ENCODE measurements at regions not wholly inside any gene's neighbourhood (a gene's known extent, or its start where the extent isn't known, plus 50 kb on each side); places are given as distances from the start of the nearest gene placed in this dataset.

DNA sequence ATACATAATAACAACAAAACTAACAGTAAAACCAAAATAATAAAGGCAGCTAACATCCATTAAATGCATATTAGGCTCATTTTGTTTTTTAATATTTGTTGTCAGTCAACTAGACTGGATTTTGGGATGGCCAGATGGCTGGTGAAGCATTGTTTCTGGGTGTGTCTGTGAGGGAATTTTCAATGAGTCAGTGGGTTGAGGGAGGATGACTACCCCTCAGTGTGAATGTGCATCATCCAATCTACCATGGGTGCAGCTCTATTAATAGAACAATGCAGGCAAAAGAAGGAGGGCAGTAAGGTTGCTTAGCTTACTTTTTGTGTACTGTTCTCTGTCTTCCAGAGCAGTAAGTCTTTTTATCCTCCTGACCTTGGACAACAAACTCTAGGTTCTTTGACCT is 484.2 kb upstream of the HS3ST1 start:
- intact Hi-C loops (cut with DNase I) = no loop called here
- ATAC-seq (no peak), DNase-seq (no peak)
- Histone ChIP-seq H3K4me3 (no peak overlapping the region), H3K27me3 (ENCODE audit: insufficient read depth in 3 of 3, low read length in 2 of 3) (no peaks in the 10 kb centered on the region), H3K36me3 (ENCODE audit: insufficient read depth in 1 of 2, low read depth in 1 of 2) (no peaks in the 10 kb centered on the region), H3K9me3 (no peaks in the 10 kb centered on the region), H3K27ac (no peak overlapping the region), H3K4me1 (no peaks in the 10 kb centered on the region)
- TF ChIP-seq, protein P1, sequence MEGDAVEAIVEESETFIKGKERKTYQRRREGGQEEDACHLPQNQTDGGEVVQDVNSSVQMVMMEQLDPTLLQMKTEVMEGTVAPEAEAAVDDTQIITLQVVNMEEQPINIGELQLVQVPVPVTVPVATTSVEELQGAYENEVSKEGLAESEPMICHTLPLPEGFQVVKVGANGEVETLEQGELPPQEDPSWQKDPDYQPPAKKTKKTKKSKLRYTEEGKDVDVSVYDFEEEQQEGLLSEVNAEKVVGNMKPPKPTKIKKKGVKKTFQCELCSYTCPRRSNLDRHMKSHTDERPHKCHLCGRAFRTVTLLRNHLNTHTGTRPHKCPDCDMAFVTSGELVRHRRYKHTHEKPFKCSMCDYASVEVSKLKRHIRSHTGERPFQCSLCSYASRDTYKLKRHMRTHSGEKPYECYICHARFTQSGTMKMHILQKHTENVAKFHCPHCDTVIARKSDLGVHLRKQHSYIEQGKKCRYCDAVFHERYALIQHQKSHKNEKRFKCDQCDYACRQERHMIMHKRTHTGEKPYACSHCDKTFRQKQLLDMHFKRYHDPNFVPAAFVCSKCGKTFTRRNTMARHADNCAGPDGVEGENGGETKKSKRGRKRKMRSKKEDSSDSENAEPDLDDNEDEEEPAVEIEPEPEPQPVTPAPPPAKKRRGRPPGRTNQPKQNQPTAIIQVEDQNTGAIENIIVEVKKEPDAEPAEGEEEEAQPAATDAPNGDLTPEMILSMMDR (IDR thresholded peaks at IDR 0.05) = no peak

DNA sequence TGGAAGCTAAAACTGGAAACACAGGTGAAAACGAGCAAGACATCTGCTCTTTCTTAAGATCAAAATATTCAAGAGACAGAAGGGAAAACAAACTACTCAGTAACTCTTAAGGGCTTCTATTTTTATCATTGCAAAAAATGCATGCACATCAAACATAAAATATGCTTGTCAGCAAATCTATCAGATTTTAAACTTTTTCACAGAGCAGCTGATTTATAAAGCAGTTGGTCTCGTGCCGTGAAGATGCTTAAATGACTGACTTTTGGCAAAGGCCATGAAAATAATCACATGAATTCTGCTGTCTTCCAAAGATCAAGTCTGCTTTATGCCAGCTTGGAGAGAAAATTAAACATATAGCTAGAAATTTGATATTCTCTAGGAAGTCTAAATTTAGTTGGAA is 482.1 kb upstream of the HS3ST1 start:
- no peaks in the 10 kb centered on the region for H3K4me1 ChIP-seq
- WGBS, 3 donors = 51 to 71% (median 60%) methylated on average over 3 of the region's 3 CpGs
- H3K27me3 ChIP-seq (ENCODE audit: insufficient read depth in 3 of 3, low read length in 2 of 3) = no peaks in the 10 kb centered on the region
- DNase-seq (no peak), ATAC-seq (no peak)
- H3K36me3 ChIP-seq (ENCODE audit: insufficient read depth in 1 of 2, low read depth in 1 of 2) = no peaks in the 10 kb centered on the region
- TF ChIP-seq, protein P1 (IDR thresholded peaks at IDR 0.05) = no peak
- no peak overlapping the region for H3K27ac ChIP-seq
- H3K4me3 ChIP-seq = no peak overlapping the region
- H3K9me3 ChIP-seq = no peaks in the 10 kb centered on the region
- intact Hi-C loops (cut with DNase I) = no loop called here

DNA sequence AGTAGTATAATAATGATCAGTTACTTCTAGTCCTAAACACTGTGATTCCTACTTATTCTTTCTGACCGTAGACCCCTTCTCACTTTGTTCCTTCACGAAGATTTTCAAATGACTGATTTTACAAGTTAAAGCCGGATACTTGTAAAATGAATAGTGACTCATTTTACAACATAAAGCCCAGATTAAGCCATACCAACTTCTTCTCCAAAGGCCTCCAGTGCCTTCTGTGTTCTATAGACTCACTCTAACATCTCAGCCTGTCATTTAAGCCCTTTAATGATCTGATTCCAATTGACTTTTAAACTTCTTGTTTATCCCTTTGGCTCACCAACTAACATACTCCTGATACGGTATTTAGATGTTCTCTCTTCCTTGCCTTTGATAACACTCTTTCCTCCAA is 480.0 kb upstream of the HS3ST1 start:
- ATAC-seq (no peak), DNase-seq (no peak)
- Histone ChIP-seq H3K4me3 (no peak overlapping the region), H3K4me1 (no peaks in the 10 kb centered on the region), H3K27ac (no peak overlapping the region), H3K36me3 (ENCODE audit: insufficient read depth in 1 of 2, low read depth in 1 of 2) (no peaks in the 10 kb centered on the region), H3K27me3 (ENCODE audit: insufficient read depth in 3 of 3, low read length in 2 of 3) (no peaks in the 10 kb centered on the region), H3K9me3 (no peaks in the 10 kb centered on the region)
- WGBS, 3 donors = 34 to 56% (median 51%) methylated on average over 4 of the region's 4 CpGs
- intact Hi-C loops (cut with DNase I) = no loop called here
- TF ChIP-seq, protein P1 (IDR thresholded peaks at IDR 0.05) = no peak

DNA sequence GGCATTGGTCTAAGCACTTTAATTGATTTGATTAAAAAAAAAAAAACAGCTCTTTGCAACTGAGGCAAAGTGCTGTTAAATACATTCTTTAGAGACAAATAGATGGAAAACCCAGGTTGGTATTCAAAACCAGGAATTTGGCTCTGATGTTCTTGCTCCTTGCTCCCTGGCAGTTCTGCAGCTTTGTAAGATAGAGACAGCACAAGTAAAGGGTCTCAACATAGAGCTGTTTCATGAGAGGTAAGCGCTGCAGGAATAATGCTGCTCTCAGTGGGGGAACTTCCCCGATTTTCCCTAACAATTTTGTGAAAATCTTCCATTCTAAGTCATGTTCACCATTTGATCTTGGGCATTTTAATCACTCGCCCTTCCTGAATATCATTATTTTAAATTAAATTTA is 479.5 kb upstream of the HS3ST1 start:
- Histone ChIP-seq H3K4me1 (no peaks in the 10 kb centered on the region), H3K4me3 (no peak overlapping the region), H3K27me3 (ENCODE audit: insufficient read depth in 3 of 3, low read length in 2 of 3) (no peaks in the 10 kb centered on the region), H3K9me3 (no peaks in the 10 kb centered on the region), H3K36me3 (ENCODE audit: insufficient read depth in 1 of 2, low read depth in 1 of 2) (no peaks in the 10 kb centered on the region), H3K27ac (no peak overlapping the region)
- no peak for ATAC-seq
- DNase-seq = no peak
- intact Hi-C loops (cut with DNase I) = no loop called here
- 54 to 56% (median 54%) methylated on average over 3 of the region's 3 CpGs for WGBS, 3 donors
- TF ChIP-seq, protein P1 (IDR thresholded peaks at IDR 0.05) = no peak

DNA sequence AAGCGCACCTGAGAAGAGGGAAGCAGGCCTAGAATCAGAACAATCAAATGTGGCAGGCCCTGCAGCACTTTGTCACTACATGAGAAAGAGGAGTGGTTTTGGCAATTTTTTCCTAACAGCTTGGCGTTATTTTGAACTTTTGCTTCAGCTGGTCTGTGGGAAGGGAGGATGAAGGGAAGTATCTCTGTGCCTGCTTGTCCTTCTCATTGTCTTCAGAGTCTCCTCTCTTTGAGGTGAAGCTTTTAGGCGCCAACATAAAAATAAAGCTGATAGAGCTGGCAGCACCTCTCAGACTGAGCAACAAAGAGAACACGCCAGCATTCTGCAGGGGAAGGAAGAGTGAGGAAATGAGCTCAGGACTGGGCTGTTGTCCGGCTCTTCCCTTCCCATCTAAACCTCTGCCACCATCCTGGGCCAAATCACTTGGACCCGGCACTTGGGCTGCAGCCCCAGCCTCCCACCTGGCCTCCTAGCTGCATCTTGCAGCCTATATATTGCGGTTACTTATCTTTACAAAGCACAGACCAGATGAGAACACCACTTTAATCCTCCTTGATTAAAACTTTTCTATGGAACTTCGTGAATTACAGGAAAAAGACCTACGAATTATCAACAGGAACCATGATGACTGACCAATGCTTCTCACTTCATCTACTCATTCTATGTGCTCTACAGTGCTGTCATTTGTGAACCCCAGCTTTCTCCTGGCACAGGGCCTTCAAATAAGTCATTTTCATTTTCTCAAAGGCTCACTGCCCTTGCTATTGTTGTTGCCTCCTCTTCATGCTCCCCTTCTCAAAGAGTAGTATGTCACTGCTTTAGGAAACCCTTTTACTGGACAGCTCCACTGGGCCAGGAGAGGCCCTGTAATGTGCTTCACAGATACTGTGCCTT is 476.4 kb upstream of the HS3ST1 start:
- H3K27me3 ChIP-seq (ENCODE audit: insufficient read depth in 3 of 3, low read length in 2 of 3) = no peaks in the 10 kb centered on the region
- ATAC-seq = no peak
- TF ChIP-seq, protein P1 (IDR thresholded peaks at IDR 0.05) = no peak
- DNase-seq = no peak
- H3K4me1 ChIP-seq = no peaks in the 10 kb centered on the region
- WGBS, 3 donors = 61 to 68% (median 65%) methylated on average over 9 of the region's 9 CpGs
- no peak overlapping the region for H3K4me3 ChIP-seq
- no peaks in the 10 kb centered on the region for H3K9me3 ChIP-seq
- H3K27ac ChIP-seq = no peak overlapping the region
- intact Hi-C loops (cut with DNase I) = no loop called here
- no peaks in the 10 kb centered on the region for H3K36me3 ChIP-seq (ENCODE audit: insufficient read depth in 1 of 2, low read depth in 1 of 2)
